ENCODE measurements at regions not wholly inside any gene's neighbourhood (a gene's known extent, or its start where the extent isn't known, plus 50 kb on each side); places are given as distances from the start of the nearest gene placed in this dataset.

- no peak for TF ChIP-seq CTCF (IDR thresholded peaks at IDR 0.05; ENCODE audit: low read depth, low read length, poor library complexity, severe bottlenecking)
- no peak for TF ChIP-seq EZH2phosphoT487 (IDR thresholded peaks at IDR 0.05; ENCODE audit: borderline replicate concordance, low read length)
These were observed 257.9 kb downstream of the AHR start for GRCh38 chr7:17556247-17556956.

Measured in DOHH2 (cell line).